KBM-7 (cell line): ENCODE measurements at regions not wholly inside any gene's neighbourhood (a gene's known extent, or its start where the extent isn't known, plus 50 kb on each side); places are given as distances from the start of the nearest gene placed in this dataset.
"Not testable (repeated sequence)": the region's sequence is repeated elsewhere in the genome, so short reads cannot be mapped to it uniquely, and the experiment has no call there.

Experiments
- DNase-seq: peaks from one replicate; pipeline ENCODE4 v3.0.0-alpha.2; 2015
- in situ Hi-C: fragments of 300-500 bp; cut with MboI; formaldehyde crosslinking; loops from 2 replicates; pipeline ENCODE4 v1.14.3; 2020; ENCODE audit warnings: low sequenced_read_pairs, low pct_unique_long_range_greater_than_20kb, mixed read lengths

- no peak for DNase-seq
- in situ Hi-C loops, result no loop called here
These were observed 192.1 kb upstream of the CHST9 start for GRCh38 chr18:27377251-27377650.

GRCh38 chr18:27372386-27372785 lies 187.3 kb upstream of the CHST9 start:
- in situ Hi-C loops, result no loop called here
- DNase-seq, result no peak

- DNase-seq, result no peak
- in situ Hi-C loops, result no loop called here
These were observed 181.6 kb upstream of the CHST9 start for GRCh38 chr18:27366665-27367064.

- in situ Hi-C loops, result no loop called here
- no peak for DNase-seq
These were observed 181.0 kb upstream of the CHST9 start for GRCh38 chr18:27366151-27366550.

- peak; percentile 9 for DNase-seq
- in situ Hi-C loops, result no loop called here
These were observed 178.8 kb upstream of the CHST9 start for GRCh38 chr18:27363872-27364271.

- in situ Hi-C loops, result no loop called here
- DNase-seq, result no peak
These were observed 176.4 kb upstream of the CHST9 start for GRCh38 chr18:27361477-27361876.

GRCh38 chr18:27355308-27355707 lies 170.2 kb upstream of the CHST9 start:
- in situ Hi-C loops, result no loop called here
- DNase-seq, result no peak

GRCh38 chr18:27353273-27353672 lies 168.2 kb upstream of the CHST9 start:
- no peak for DNase-seq
- in situ Hi-C loops, result no loop called here

GRCh38 chr18:27349284-27349882 lies 164.3 kb upstream of the CHST9 start:
- in situ Hi-C loops, result no loop called here

GRCh38 chr18:27331606-27332005 lies 146.5 kb upstream of the CHST9 start:
- no peak for DNase-seq
- in situ Hi-C loops, result no loop called here

More at GRCh38 chr18:27349284-27349882, 164.3 kb upstream of the CHST9 start:
- no peak for DNase-seq

- in situ Hi-C loops, result no loop called here
- no peak for DNase-seq
These were observed 129.9 kb upstream of the CHST9 start for GRCh38 chr18:27314996-27315395.

GRCh38 chr18:27313678-27314077 lies 128.6 kb upstream of the CHST9 start:
- in situ Hi-C loops, result no loop called here
- no peak for DNase-seq

GRCh38 chr18:27312853-27313252 lies 127.7 kb upstream of the CHST9 start:
- DNase-seq, result no peak
- in situ Hi-C loops, result no loop called here

GRCh38 chr18:27312153-27312552 lies 127.0 kb upstream of the CHST9 start:
- in situ Hi-C loops, result no loop called here
- DNase-seq, result no peak

GRCh38 chr18:27311114-27311513 lies 126.0 kb upstream of the CHST9 start:
- no peak for DNase-seq
- in situ Hi-C loops, result no loop called here

- in situ Hi-C loops, result no loop called here
These were observed 116.7 kb upstream of the CHST9 start for GRCh38 chr18:27301615-27302378.

GRCh38 chr18:27298214-27298804 lies 113.2 kb upstream of the CHST9 start:
- in situ Hi-C loops, result no loop called here
- DNase-seq, result no peak

More at GRCh38 chr18:27301615-27302378, 116.7 kb upstream of the CHST9 start:
- DNase-seq, result no peak

- DNase-seq, in situ Hi-C loops: not testable (repeated sequence)
These were observed 101.0 kb upstream of the CHST9 start for GRCh38 chr18:27285973-27286562.

- no peak for DNase-seq
- in situ Hi-C loops, result no loop called here
These were observed 93.0 kb upstream of the CHST9 start for GRCh38 chr18:27278131-27278530.

- in situ Hi-C loops, result no loop called here
These were observed 92.4 kb upstream of the CHST9 start for GRCh38 chr18:27277554-27277953.

More at GRCh38 chr18:27277554-27277953, 92.4 kb upstream of the CHST9 start:
- DNase-seq, result no peak
